ENCODE measurements at regions not wholly inside any gene's neighbourhood (a gene's known extent, or its start where the extent isn't known, plus 50 kb on each side); places are given as distances from the start of the nearest gene placed in this dataset.

- no peak for TF ChIP-seq MYC (IDR thresholded peaks at IDR 0.05; ENCODE audit: low read depth, low read length)
- no peak for TF ChIP-seq POLR2A (IDR thresholded peaks at IDR 0.05; ENCODE audit: extremely low read depth, insufficient read length)
- TF ChIP-seq MAX (IDR thresholded peaks at IDR 0.05; ENCODE audit: low read depth, low read length), result no peak
- no peak for TF ChIP-seq CTCF (IDR thresholded peaks at IDR 0.05; ENCODE audit: low read depth, low read length)
- no peak overlapping the region for H3K4me3 ChIP-seq (ENCODE audit: low read depth, low read length)
- DNase-seq (ENCODE audit: low read depth), result no peak
Observed at GRCh38 chr7:54856856-54857255, 97.8 kb upstream of the SEC61G start.

- H3K4me3 ChIP-seq (ENCODE audit: low read depth, low read length), result no peak overlapping the region
Observed at GRCh38 chr7:54857294-54857693, 98.3 kb upstream of the SEC61G start.

GRCh38 chr7:54858008-54858692 lies 99.1 kb upstream of the SEC61G start:
- no peak overlapping the region for H3K4me3 ChIP-seq (ENCODE audit: low read depth, low read length)
- DNase-seq (ENCODE audit: low read depth), result no peak
- TF ChIP-seq MYC (IDR thresholded peaks at IDR 0.05; ENCODE audit: low read depth, low read length) (no peak), POLR2A (IDR thresholded peaks at IDR 0.05; ENCODE audit: extremely low read depth, insufficient read length) (no peak), CTCF (IDR thresholded peaks at IDR 0.05; ENCODE audit: low read depth, low read length) (no peak), MAX (IDR thresholded peaks at IDR 0.05; ENCODE audit: low read depth, low read length) (no peak)

More at GRCh38 chr7:54857294-54857693, 98.3 kb upstream of the SEC61G start:
- no peak for DNase-seq (ENCODE audit: low read depth)
- TF ChIP-seq CTCF (IDR thresholded peaks at IDR 0.05; ENCODE audit: low read depth, low read length) (no peak), MAX (IDR thresholded peaks at IDR 0.05; ENCODE audit: low read depth, low read length) (no peak), MYC (IDR thresholded peaks at IDR 0.05; ENCODE audit: low read depth, low read length) (no peak), POLR2A (IDR thresholded peaks at IDR 0.05; ENCODE audit: extremely low read depth, insufficient read length) (no peak)

- DNase-seq (ENCODE audit: low read depth), result no peak
- H3K4me3 ChIP-seq (ENCODE audit: low read depth, low read length), result no peak overlapping the region
- TF ChIP-seq CTCF (IDR thresholded peaks at IDR 0.05; ENCODE audit: low read depth, low read length) (no peak), POLR2A (IDR thresholded peaks at IDR 0.05; ENCODE audit: extremely low read depth, insufficient read length) (no peak), MAX (IDR thresholded peaks at IDR 0.05; ENCODE audit: low read depth, low read length) (no peak), MYC (IDR thresholded peaks at IDR 0.05; ENCODE audit: low read depth, low read length) (no peak)
Observed at GRCh38 chr7:54859066-54859465, 100.1 kb upstream of the SEC61G start.

- TF ChIP-seq MYC (IDR thresholded peaks at IDR 0.05; ENCODE audit: low read depth, low read length), result no peak
- TF ChIP-seq MAX (IDR thresholded peaks at IDR 0.05; ENCODE audit: low read depth, low read length), result no peak
- TF ChIP-seq POLR2A (IDR thresholded peaks at IDR 0.05; ENCODE audit: extremely low read depth, insufficient read length), result no peak
- TF ChIP-seq CTCF (IDR thresholded peaks at IDR 0.05; ENCODE audit: low read depth, low read length), result no peak
- DNase-seq (ENCODE audit: low read depth), result no peak
- H3K4me3 ChIP-seq (ENCODE audit: low read depth, low read length), result no peak overlapping the region
Observed at GRCh38 chr7:54859545-54859944, 100.5 kb upstream of the SEC61G start.
